ENCODE measurements at regions not wholly inside any gene's neighbourhood (a gene's known extent, or its start where the extent isn't known, plus 50 kb on each side); places are given as distances from the start of the nearest gene placed in this dataset.

DNA sequence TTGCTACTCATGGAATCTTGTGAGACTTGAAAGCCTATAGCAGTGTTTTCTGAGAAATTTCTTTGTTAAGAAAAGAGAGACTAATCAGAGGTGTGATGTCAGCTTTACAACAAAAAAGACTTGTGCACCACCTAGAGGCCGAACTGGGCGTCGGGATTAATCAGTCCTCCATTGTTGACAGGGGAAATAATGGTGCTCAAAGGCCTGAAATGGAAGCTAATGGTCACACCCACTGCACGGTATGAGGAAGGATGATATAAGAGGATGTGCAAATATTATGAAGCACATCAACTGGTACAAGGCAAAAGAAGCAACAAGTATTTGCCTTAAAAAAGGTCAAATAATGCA lies 480.2 kb upstream of the MIR17HG start (continued):
- TF ChIP-seq, protein P1, sequence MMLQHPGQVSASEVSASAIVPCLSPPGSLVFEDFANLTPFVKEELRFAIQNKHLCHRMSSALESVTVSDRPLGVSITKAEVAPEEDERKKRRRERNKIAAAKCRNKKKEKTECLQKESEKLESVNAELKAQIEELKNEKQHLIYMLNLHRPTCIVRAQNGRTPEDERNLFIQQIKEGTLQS (IDR thresholded peaks at IDR 0.05) = no peak
- TF ChIP-seq GABPA (IDR thresholded peaks at IDR 0.05 in 1 of 2, conservative IDR thresholded peaks at IDR 0.05 in 1 of 2) (no peak), JUND (IDR thresholded peaks at IDR 0.05) (no peak), YY1 (IDR thresholded peaks at IDR 0.05) (peak; percentile 60), SP1 (IDR thresholded peaks at IDR 0.05) (no peak), HNF4G (IDR thresholded peaks at IDR 0.05) (no peak), RAD21 (IDR thresholded peaks at IDR 0.05) (peak; percentile 71 to 75)

DNA sequence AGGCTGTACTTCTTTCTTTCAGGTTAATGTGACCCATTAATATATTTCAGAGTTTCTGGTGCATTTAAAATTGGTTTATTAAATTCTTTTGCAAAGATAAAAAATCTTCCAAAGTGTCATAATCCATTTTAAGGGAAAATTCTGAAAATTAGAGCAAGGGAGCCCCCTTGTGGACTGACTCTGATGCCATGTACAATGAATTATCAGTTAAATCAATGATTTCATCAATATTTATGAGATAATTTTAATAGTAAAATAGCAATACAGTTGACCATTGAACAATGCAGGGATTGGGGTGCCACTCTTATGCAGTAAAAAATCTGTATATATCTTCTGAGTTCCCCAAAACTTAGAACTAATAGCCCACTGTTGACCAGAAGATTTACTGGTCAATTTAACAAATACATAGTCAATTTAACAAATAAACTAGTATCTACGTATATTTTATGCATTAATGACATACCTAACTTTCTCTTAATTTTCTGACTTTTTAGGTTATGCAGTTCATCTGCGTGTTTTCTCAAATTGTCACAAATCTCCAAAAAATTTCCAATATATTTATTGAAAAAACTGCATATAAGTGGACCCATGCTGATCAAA lies 479.1 kb upstream of the MIR17HG start:
- 46% methylated on average over 2 of the region's 2 CpGs for WGBS
- no peaks in the 10 kb centered on the region for H3K36me3 ChIP-seq (ENCODE audit: control insufficient read depth in 4 of 4, insufficient read depth in 3 of 4, low read depth in 1 of 4, low read length in 3 of 4)
- DNase-seq (ENCODE audit: low spot score) = no peak

DNA sequence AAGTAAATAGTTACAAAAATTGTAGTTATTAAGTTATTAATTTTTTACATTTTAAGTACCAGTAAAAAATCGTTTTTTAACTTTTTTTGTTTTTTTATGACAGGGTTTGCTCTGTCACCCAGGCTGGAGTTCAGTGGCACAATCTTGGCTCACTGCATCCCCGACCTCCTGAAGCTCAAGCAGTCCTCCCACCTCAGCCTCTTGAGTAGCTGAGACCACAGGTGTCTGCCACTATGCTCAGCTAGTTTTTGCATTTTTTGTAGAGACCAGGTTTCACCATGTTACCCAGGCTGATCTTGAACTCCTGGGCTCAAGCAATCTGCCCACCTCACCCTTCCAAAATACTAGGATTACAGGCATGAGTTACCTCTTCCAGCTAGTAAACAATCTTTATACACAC lies 477.9 kb upstream of the MIR17HG start:
- 28% methylated on average over 2 of the region's 2 CpGs for WGBS
- Histone ChIP-seq H3K9me3 (ENCODE audit: control insufficient read depth in 4 of 4, low read length in 3 of 4) (no peaks in the 10 kb centered on the region), H3K4me1 (ENCODE audit: control insufficient read depth in 4 of 4, insufficient read depth in 4 of 4, low read length in 3 of 4) (no peaks in the 10 kb centered on the region), H3K27me3 (ENCODE audit: control insufficient read depth in 4 of 4, insufficient read depth in 4 of 4, low read length in 3 of 4) (no peaks in the 10 kb centered on the region), H3K27ac (ENCODE audit: low read depth in 1 of 2, low read length in 2 of 2) (no peak overlapping the region), H3K9ac (ENCODE audit: low read depth in 1 of 2, low read length in 2 of 2) (no peak overlapping the region), H3K4me3 (ENCODE audit: low read depth in 1 of 3, low read length in 3 of 3) (no peak overlapping the region), H3K36me3 (ENCODE audit: control insufficient read depth in 4 of 4, insufficient read depth in 3 of 4, low read depth in 1 of 4, low read length in 3 of 4) (no peaks in the 10 kb centered on the region)
- no peak for TF ChIP-seq RAD21 (IDR thresholded peaks at IDR 0.05)
- DNase-seq (ENCODE audit: low spot score) = no peak

More for the DNA sequence above, 479.1 kb upstream of the MIR17HG start:
- TF ChIP-seq, protein P1 (IDR thresholded peaks at IDR 0.05) = no peak
- peak; percentile 72 to 73 for TF ChIP-seq RAD21 (IDR thresholded peaks at IDR 0.05)
- TF ChIP-seq, protein P2, sequence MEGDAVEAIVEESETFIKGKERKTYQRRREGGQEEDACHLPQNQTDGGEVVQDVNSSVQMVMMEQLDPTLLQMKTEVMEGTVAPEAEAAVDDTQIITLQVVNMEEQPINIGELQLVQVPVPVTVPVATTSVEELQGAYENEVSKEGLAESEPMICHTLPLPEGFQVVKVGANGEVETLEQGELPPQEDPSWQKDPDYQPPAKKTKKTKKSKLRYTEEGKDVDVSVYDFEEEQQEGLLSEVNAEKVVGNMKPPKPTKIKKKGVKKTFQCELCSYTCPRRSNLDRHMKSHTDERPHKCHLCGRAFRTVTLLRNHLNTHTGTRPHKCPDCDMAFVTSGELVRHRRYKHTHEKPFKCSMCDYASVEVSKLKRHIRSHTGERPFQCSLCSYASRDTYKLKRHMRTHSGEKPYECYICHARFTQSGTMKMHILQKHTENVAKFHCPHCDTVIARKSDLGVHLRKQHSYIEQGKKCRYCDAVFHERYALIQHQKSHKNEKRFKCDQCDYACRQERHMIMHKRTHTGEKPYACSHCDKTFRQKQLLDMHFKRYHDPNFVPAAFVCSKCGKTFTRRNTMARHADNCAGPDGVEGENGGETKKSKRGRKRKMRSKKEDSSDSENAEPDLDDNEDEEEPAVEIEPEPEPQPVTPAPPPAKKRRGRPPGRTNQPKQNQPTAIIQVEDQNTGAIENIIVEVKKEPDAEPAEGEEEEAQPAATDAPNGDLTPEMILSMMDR (IDR thresholded peaks at IDR 0.05; ENCODE audit: low read depth, low read length, missing input control) = peak; percentile 57
- Histone ChIP-seq H3K27ac (ENCODE audit: low read depth in 1 of 2, low read length in 2 of 2) (no peak overlapping the region), H3K9me3 (ENCODE audit: control insufficient read depth in 4 of 4, low read length in 3 of 4) (no peaks in the 10 kb centered on the region), H3K4me3 (ENCODE audit: low read depth in 1 of 3, low read length in 3 of 3) (no peak overlapping the region), H3K9ac (ENCODE audit: low read depth in 1 of 2, low read length in 2 of 2) (no peak overlapping the region), H3K27me3 (ENCODE audit: control insufficient read depth in 4 of 4, insufficient read depth in 4 of 4, low read length in 3 of 4) (no peaks in the 10 kb centered on the region), H3K4me1 (ENCODE audit: control insufficient read depth in 4 of 4, insufficient read depth in 4 of 4, low read length in 3 of 4) (no peaks in the 10 kb centered on the region)

DNA sequence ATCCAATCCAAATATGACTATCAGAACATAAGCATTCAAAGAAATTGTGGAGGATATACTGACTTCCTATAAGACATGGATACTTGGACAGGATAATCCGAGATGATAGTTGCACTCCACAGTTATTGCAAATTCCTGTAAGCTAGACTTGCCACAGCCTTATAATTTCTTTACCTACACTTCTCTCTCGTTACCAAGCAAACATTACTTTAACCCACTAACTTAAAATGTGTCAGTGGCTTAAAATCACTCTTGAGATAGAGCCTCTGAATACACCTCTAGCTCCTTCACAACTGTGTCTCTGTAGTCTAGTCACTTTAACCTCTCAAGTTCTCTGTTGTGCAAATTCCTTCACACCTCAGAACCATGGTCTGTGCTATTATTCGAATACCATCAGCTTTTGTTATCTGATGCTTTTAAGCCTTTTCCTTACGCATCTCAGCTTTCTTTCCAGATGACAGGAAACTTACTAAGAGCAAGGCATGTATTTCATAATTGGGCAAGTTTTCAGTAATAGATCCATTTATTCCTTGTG lies 474.9 kb upstream of the MIR17HG start:
- no peaks in the 10 kb centered on the region for H3K9me3 ChIP-seq (ENCODE audit: control insufficient read depth in 4 of 4, low read length in 3 of 4)
- H3K4me1 ChIP-seq (ENCODE audit: control insufficient read depth in 4 of 4, insufficient read depth in 4 of 4, low read length in 3 of 4) = no peaks in the 10 kb centered on the region
- no peaks in the 10 kb centered on the region for H3K36me3 ChIP-seq (ENCODE audit: control insufficient read depth in 4 of 4, insufficient read depth in 3 of 4, low read depth in 1 of 4, low read length in 3 of 4)
- no peak overlapping the region for H3K27ac ChIP-seq (ENCODE audit: low read depth in 1 of 2, low read length in 2 of 2)
- WGBS = 66% methylated on average over 4 of the region's 4 CpGs
- no peak overlapping the region for H3K4me3 ChIP-seq (ENCODE audit: low read depth in 1 of 3, low read length in 3 of 3)
- no peak for TF ChIP-seq RXRA (IDR thresholded peaks at IDR 0.05)
- no peak for DNase-seq (ENCODE audit: low spot score)
- no peak overlapping the region for H3K9ac ChIP-seq (ENCODE audit: low read depth in 1 of 2, low read length in 2 of 2)
- no peaks in the 10 kb centered on the region for H3K27me3 ChIP-seq (ENCODE audit: control insufficient read depth in 4 of 4, insufficient read depth in 4 of 4, low read length in 3 of 4)

All from liver (tissue), 8 donors.